Sciatic nerve (tissue), 2 donors: ENCODE measurements at regions not wholly inside any gene's neighbourhood (a gene's known extent, or its start where the extent isn't known, plus 50 kb on each side); places are given as distances from the start of the nearest gene placed in this dataset.
"Not testable (repeated sequence)": the region's sequence is repeated elsewhere in the genome, so short reads cannot be mapped to it uniquely, and the experiment has no call there.

Experiments used
- ATAC-seq: fragments of 200-7000 bp; cut with Tn5 transposase; one replicate; pipeline ENCODE4 v1.9.1; 2020; ENCODE audit warnings: mild to moderate bottlenecking, moderate library complexity
- DNase-seq: peaks from one replicate; pipeline ENCODE4 v3.0.0-alpha.2; 2020; ENCODE audit warnings: low spot score
- intact Hi-C: fragments of 100-400 bp; cut with DNase I; formaldehyde crosslinking; loops from one replicate; pipeline ENCODE4 v1.14.2; 2022
- donor health status: DM: no; HTN: no; CAD: no.
- donor health status: DM: no; HTN: no; CAD: no.

DNA sequence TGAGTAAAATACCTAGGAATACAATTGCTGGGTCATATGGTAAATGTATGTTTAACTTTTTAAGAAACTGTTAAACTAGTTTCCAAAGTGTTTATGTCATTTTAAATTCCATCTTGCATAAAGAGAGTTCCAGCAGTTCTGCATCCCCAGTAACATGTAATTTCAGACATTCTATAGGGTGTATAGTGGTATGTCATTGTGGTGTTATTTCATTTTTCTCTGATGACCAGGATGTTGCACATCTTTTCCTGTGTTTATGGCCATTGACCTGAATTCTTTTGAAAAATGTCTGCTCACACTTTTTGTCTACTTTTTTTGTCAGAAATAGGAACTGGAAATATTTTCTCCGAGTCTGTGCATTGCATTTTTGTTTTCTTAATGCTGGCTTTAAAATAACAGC, 128.9 kb downstream of the TMEM200A start:
- intact Hi-C loops: no loop called here
- DNase-seq (no peak), ATAC-seq (no peak)

DNA sequence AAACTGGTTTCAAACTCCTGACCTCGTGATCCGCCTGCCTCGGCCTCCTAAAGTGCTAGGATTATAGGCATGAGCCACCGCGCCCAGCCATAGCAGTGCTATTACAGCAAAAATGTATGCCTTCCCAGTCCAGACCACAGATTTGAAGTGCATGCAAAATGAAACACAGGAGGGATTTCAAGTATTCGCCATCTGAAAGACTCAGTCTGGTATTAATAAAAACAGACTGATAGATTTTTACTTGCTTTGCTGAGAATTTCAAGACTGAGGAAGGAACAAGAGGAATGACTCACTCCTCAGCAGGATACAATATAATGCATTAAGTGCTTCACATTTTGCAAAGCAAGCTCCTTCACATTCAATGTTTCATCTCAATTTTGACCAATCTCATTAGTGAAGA, 134.9 kb downstream of the TMEM200A start:
- intact Hi-C loops: no loop called here
- peak; percentile 48 for ATAC-seq
- no peak for DNase-seq

DNA sequence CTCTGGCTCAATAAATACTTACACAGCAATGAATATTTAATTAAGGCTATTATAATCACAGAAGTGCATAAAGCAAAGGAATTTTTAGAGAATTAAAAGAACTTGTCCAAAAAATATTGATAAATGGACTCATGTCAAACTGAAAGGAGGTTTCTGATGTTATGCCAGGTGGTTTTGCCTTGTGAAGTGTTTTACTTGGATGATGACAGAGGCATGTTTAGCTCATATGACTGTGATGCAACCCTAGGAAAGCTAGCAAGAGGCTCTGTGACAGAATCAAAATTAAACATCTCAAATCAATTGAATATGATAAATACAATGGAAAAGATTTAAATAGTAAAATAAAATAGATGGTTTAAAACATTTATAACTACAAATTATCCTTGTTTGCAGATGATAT, 137.3 kb downstream of the TMEM200A start:
- intact Hi-C loops: no loop called here
- DNase-seq: no peak
- ATAC-seq: peak; percentile 58

- peak; percentile 83 for ATAC-seq
- intact Hi-C loops: no loop called here
- DNase-seq: no peak
These were observed 140.2 kb downstream of the TMEM200A start for GRCh38 chr6:130505808-130506598.

DNA sequence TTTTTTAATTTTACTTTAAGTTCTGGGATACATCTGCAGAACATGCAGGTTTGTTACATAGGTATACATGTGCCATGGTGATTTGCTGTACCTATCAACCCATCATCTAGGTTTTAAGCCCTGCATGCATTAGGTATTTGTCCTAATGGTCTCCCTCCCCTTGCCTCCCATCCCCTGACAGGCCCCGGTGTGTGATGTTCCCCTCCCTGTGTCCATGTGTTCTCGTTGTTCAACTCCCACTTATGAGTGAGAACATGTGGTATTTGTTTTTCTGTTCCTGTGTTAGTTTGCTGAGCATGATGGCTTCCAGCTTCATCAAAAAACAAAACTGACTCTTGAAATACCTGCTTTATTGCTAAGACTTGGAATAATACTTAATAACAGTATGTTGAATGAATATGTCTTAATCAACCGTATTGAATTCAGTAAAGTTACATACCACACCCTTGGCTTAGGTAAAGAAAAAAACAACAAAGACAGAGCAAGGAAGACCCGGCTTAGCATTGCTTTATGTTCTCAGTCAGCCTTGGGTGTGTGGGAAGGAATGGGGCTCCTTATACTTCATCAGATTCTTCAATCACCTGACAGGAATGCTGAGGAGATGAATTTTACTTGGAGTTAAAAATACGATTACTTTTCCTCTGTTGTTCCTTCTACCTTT, 141.3 kb downstream of the TMEM200A start:
- intact Hi-C loops, DNase-seq: not testable (repeated sequence)
- peak; percentile 62 for ATAC-seq

GRCh38 chr6:130507666-130508028, 141.8 kb downstream of the TMEM200A start:
- no peak for DNase-seq
- intact Hi-C loops: no loop called here
- peak; percentile 59 for ATAC-seq

GRCh38 chr6:130513770-130514169, 148.0 kb downstream of the TMEM200A start:
- intact Hi-C loops: no loop called here
- ATAC-seq (peak; percentile 97), DNase-seq (no peak)

GRCh38 chr6:130514712-130515111, 148.9 kb downstream of the TMEM200A start:
- no peak for ATAC-seq
- intact Hi-C loops: no loop called here
- DNase-seq: no peak

DNA sequence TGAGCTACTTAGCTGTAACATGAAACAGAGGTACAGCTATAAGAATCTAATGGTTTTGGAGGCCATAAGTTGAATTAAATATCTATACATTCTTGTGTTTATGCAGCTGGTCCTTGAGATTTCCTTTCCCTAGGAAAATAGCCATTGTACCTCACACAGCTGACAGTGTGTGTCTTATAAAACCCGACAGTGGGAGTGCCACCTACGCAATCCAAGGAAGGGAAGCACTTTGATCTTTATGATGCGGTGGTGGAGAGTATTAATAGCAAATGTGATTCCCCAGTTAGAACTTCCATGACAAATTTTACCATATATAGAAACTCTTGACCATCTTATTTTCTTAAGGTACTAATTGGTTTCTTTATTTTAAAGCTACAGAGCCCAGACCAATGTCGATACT, 149.5 kb downstream of the TMEM200A start:
- no peak for DNase-seq
- ATAC-seq: no peak
- intact Hi-C loops: no loop called here

GRCh38 chr6:130516604-130517003, 150.8 kb downstream of the TMEM200A start:
- ATAC-seq (no peak), DNase-seq (no peak)
- intact Hi-C loops: no loop called here

DNA sequence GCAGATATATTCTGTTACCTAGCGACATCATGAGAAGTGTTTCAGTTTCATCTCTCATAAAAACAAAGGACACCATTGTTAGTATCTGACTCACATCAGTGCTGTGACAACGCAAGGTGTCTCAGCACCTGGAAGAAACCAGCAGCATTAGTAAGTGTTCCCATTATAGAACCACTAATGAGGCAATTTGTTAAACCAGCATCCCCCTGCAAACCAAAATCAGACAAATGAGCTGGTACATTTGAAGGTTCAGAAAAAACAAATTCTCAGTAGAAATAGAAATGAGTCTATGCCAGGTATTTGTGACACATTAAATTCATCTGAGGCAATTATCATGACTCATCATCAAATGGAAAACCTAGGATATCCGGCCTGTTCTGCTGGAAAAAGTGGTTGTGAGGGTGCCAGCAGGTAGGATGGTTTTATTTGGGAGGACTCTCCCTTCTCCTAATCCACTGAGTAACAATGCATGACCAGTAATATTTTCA, 151.7 kb downstream of the TMEM200A start:
- intact Hi-C loops: no loop called here
- DNase-seq (no peak), ATAC-seq (no peak)

DNA sequence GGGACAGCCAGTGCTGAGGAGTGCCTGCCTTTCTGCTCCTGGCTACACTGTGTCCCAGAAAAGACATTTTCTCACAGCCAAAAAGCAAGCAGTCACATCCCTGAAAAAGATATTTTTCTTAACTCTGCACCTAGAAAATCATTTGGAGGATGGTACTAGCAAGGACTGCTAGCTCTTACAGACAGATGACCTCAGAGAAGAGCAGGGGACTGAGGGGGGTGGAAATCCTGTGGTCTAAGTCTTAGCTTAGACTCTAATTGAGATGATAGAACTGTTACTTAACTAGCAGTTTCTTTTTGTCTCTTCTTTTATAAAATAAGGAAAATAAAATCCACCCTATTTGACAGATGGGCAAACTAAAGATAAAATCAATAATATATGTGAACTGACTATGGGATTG, 152.8 kb downstream of the TMEM200A start:
- ATAC-seq (no peak), DNase-seq (no peak)

DNA sequence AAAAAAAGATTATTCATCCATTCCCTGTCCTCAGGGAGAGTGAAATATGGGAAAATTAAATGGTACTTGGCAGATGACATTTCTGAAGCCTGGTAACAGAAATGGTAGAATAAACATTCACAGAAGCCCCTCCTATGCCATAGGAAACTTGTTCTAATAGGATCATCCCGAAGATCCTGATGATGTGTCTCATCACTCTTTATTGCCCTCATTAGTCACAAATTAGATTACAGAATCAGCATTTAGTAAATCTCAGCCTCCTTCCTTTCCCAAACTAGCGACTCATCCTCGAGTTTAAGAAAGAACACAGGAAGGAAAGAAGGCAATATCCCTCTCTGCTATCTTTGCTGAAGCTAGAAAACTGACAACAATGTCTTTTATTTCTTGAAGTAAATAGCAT, 154.4 kb downstream of the TMEM200A start:
- intact Hi-C loops: no loop called here
- DNase-seq: no peak
- ATAC-seq: no peak

More for the DNA sequence above, 152.8 kb downstream of the TMEM200A start:
- intact Hi-C loops: no loop called here

DNA sequence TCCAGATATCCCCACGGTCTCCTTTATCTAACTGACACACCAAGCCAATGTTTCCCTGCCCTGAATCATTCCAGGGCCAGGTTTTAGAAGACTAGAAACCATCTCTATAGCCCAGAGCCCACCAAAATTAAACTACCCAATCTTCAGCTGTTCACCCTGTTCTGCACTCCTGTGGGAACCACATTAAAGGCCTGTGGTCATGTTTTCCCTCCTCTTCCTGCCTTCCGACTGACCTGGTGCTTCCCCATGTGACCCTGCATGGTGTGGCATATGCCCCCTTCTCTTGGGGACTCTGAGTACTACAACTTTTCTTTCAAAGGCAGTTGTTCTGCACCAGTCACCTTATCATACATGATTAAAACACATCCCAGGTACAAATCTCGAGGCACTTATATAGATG, 155.0 kb downstream of the TMEM200A start:
- intact Hi-C loops: no loop called here
- DNase-seq (no peak), ATAC-seq (no peak)

DNA sequence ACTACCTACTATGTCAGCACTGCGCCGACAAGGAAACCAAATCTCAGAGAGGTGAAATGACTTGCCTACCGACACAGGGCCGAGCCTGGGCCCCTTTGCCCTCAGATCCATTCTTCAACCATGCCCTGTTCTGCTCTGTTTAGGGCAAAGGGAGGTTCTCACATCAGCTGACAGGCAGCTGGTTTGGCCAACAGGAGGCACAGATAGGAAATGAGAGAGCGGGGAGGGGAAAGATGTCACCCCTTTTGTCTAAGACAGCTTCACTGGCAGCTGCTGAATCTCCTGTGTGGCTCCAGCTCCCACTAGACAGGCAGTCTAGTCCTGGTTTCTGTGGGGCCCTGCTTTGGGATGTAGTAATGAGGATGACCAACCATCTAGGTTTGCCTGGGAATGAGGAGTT, 158.7 kb downstream of the TMEM200A start:
- no peak for ATAC-seq
- intact Hi-C loops: no loop called here
- no peak for DNase-seq

DNA sequence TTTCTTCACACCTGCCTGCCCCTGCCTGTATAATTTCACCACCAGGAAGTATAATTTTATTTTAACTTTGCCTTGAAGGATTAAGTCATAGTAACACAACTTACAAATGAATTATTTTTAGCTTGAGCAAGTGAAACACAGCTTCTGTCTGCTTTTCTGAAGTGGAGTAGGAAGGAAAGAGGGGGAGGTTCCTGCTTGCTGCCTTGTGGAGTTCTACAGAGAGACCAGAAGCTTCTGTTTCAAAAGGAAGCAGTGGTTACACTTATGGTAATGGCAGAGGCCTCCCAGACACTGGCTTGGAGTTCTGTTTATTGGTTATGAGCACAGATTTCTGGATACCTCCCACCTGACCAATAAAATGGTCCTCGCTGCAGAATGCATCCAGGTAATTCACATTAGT, 159.6 kb downstream of the TMEM200A start:
- DNase-seq (no peak), ATAC-seq (no peak)
- intact Hi-C loops: no loop called here

DNA sequence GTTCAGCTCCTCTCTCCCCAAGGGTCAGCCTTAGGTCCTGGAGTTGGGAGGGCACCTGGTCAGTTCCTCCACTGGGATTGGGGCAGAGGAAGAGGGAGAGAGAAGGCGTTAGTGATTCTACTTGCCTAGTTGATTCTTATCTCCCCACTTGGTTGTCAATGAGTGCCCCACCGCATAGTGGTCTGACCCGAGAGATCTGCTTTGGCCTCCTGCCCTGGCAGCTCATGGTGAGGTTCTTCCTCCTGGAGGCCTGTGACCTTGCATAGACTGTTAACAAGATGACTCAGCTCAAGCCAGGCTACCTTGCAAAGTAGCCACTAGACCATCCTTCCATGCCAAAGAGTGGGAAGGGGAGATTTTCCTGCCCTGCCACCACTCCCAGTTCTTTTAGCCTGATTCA, 160.6 kb downstream of the TMEM200A start:
- DNase-seq (no peak), ATAC-seq (peak; percentile 28)
- intact Hi-C loops: no loop called here

GRCh38 chr6:130527173-130527572, 161.4 kb downstream of the TMEM200A start:
- no peak for DNase-seq
- no peak for ATAC-seq
- intact Hi-C loops: no loop called here

DNA sequence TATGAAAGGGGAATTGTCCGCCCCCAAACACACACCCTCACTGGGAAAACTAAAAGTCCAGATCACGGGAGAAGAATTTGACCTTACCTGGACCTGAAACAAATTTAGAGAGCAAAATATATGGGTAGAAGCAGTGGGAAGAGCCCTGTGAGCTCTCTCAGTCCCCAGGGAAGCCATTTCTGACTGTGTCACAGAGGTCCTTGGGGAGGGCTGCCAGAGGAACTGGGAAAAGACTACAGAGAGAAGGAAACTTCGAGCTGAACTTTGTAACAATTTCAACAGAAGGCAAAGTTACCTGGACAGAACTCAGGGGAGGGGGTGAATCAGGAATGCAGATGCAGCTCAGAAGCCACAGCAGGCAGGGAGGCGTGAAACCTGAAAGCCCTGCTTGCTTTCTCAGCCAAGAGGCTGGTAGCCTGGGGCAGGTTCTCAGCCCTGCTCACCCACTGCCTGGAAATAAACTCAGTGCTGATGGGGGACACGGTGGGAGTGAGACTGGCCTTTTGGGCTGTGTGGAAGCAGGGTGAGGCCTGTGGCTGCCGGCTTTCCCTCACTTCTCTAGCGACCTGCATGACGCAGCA, 163.8 kb downstream of the TMEM200A start:
- intact Hi-C loops: no loop called here
- DNase-seq (no peak), ATAC-seq (no peak)

- no peak for DNase-seq
- intact Hi-C loops: no loop called here
- no peak for ATAC-seq
These were observed 168.8 kb downstream of the TMEM200A start for GRCh38 chr6:130534627-130535026.
